K562 (cell line): ENCODE measurements at regions not wholly inside any gene's neighbourhood (a gene's known extent, or its start where the extent isn't known, plus 50 kb on each side); places are given as distances from the start of the nearest gene placed in this dataset.

Source experiments
- ATAC-seq: fragments of 200-7000 bp; cut with Tn5 transposase; 3 replicates; pipeline ENCODE4 v1.9.1; 2020; ENCODE audit warnings: moderate library complexity
- BruUV-seq: library from RNA; stranded (reverse); fragments of 400-500 nt; replicated peaks from 2 replicates; lab custom pipeline; 2021; lab: Mats Ljungman, UMichigan
- CTCF ChIA-PET: fragments of 300-600 bp; formaldehyde crosslinking; extraction: SDS; loops from one replicate; lab custom pipeline; 2021; ENCODE audit warnings: low intra/inter-chr PET ratio; lab: Yijun Ruan, JAX
- POLR2A ChIA-PET: fragments of 300-600, 350-650 bp; sonication (Branson Sonifier 250); formaldehyde crosslinking; extraction: SDS; loops from one replicate; lab custom pipeline; 2021; ENCODE audit warnings: antibody characterized with exemption, inconsistent platforms; lab: Yijun Ruan, JAX
- DNase-seq, 4 experiments: peaks; one replicate each; pipeline versions ENCODE4 v3.0.0 to v3.0.0-alpha.2; 2011 to 2018; ENCODE audit warnings: low spot score in 3 of 4, mixed read lengths in 3 of 4; ENCODE audit errors: extremely low read depth in 1 of 4
- FAIRE-seq: peaks from 2 replicates; lab custom pipeline; 2011; peaks lifted over from hg19 to GRCh38; lab: Jason Lieb, UNC
- H2AFZ ChIP-seq: 2 replicates; pipeline ENCODE4 v1.6.0; 2011; ENCODE audit warnings: low read depth, low read length, control low read depth, inconsistent platforms
- H3K27ac ChIP-seq: fragments of 200-600 bp; 3 replicates; pipeline ENCODE4 v1.8.0; 2011; ENCODE audit warnings: low read depth, mild to moderate bottlenecking, control low read depth, inconsistent platforms, low read length, moderate library complexity, mixed read lengths; ENCODE audit errors: extremely low read depth
- H3K27me3 ChIP-seq, 2 experiments: fragments of 300-600 bp in 1 of 2; 2 replicates in 1 of 2; 3 replicates in 1 of 2; pipeline versions ENCODE4 v1.6.0 to v1.8.0; 2011; ENCODE audit warnings: inconsistent platforms in 2 of 2, low read length in 2 of 2, mild to moderate bottlenecking in 1 of 2, mixed read lengths in 1 of 2, moderate library complexity in 1 of 2; ENCODE audit not compliant: control insufficient read depth in 2 of 2, insufficient read depth in 2 of 2
- H3K36me3 ChIP-seq: fragments of 300-600 bp; 3 replicates; pipeline ENCODE4 v1.8.0; 2011; ENCODE audit warnings: mild to moderate bottlenecking, low read length, inconsistent platforms; ENCODE audit not compliant: control insufficient read depth, insufficient read depth
- H3K4me1 ChIP-seq, 2 experiments: fragments of 200-600 bp in 1 of 2; replicated peaks in 1 of 2; 2 replicates in 1 of 2; 3 replicates in 1 of 2; pipeline versions ENCODE4 v1.5.1 to v1.8.0; 2011; ENCODE audit warnings: inconsistent platforms in 2 of 2, low read length in 2 of 2, mild to moderate bottlenecking in 1 of 2, mixed read lengths in 1 of 2, moderate library complexity in 1 of 2; ENCODE audit not compliant: control insufficient read depth in 2 of 2, insufficient read depth in 2 of 2
- H3K4me2 ChIP-seq: 2 replicates; pipeline ENCODE4 v1.6.1; 2011; ENCODE audit warnings: low read length, control low read depth, inconsistent platforms, mixed read lengths; ENCODE audit not compliant: insufficient read depth
- H3K4me3 ChIP-seq: fragments of 200-600 bp; sonication (generic), shearing (Covaris generic); 2 replicates; pipeline ENCODE4 v1.5.1; 2016; ENCODE audit warnings: control low read depth, inconsistent platforms
- H3K79me2 ChIP-seq: fragments of 200-600 bp; 3 replicates; pipeline ENCODE4 v1.8.0; 2011; ENCODE audit warnings: low read length, inconsistent platforms; ENCODE audit not compliant: control insufficient read depth, insufficient read depth
- H3K9ac ChIP-seq, 2 experiments: 2 replicates each; pipeline versions ENCODE4 v1.6.0 to v1.6.1; 2011; ENCODE audit warnings: low read depth in 2 of 2, low read length in 2 of 2, control low read depth in 1 of 2, inconsistent platforms in 1 of 2, mild to moderate bottlenecking in 1 of 2, mixed read lengths in 1 of 2; ENCODE audit not compliant: insufficient read depth in 1 of 2
- H3K9me1 ChIP-seq: one replicate; pipeline ENCODE4 v1.6.0; 2011; ENCODE audit warnings: inconsistent platforms, mild to moderate bottlenecking, low read length, moderate library complexity; ENCODE audit not compliant: control insufficient read depth, insufficient read depth
- H3K9me3 ChIP-seq: replicated peaks from 2 replicates; pipeline ENCODE4 v1.5.1; 2011; ENCODE audit warnings: low read depth, low read length, inconsistent platforms; ENCODE audit not compliant: control insufficient read depth, insufficient read depth
- H4K20me1 ChIP-seq: replicated peaks from 2 replicates; pipeline ENCODE4 v1.6.1; 2011; ENCODE audit warnings: low read length, inconsistent platforms, mixed read lengths; ENCODE audit not compliant: control insufficient read depth, insufficient read depth
- ADNP ChIP-seq: fragments of 200-800 bp; sonication (Bioruptor generic); IDR thresholded peaks from 2 replicates; pipeline ENCODE4 v1.6.1; 2016; ENCODE audit warnings: missing genetic modification characterization, missing compliant biosample characterization
- CREB3L1 ChIP-seq: fragments of 450-650 bp; IDR thresholded peaks from 2 replicates; pipeline ENCODE4 v1.6.1; 2014; ENCODE audit warnings: low read depth, mild to moderate bottlenecking, moderate library complexity, borderline replicate concordance
- FOXK2 ChIP-seq, 2 experiments: fragments of 450-650 bp; IDR thresholded peaks in 1 of 2; conservative IDR thresholded peaks in 1 of 2; 2 replicates each; pipeline ENCODE4 v1.6.1; 2016; ENCODE audit warnings: low read depth in 2 of 2, mild to moderate bottlenecking in 1 of 2
- HMGXB4 ChIP-seq: sonication (generic); formaldehyde crosslinking; IDR thresholded peaks from 2 replicates; pipeline ENCODE4 v1.8.1; 2023; ENCODE audit warnings: mild to moderate bottlenecking, missing genetic modification reagents
- SMARCA5 ChIP-seq: fragments of 450-650 bp; IDR thresholded peaks from 2 replicates; pipeline ENCODE4 v1.6.1; 2016
- SNIP1 ChIP-seq: fragments of 450-650 bp; IDR thresholded peaks from 2 replicates; pipeline ENCODE4 v1.7.1; 2017; ENCODE audit warnings: low read depth, mild to moderate bottlenecking
- TCF7L2 ChIP-seq: fragments of 150-350 bp; IDR thresholded peaks from 2 replicates; pipeline ENCODE4 v1.6.1; 2016; ENCODE audit warnings: low read depth, mild to moderate bottlenecking, low read length, moderate library complexity
- ZBTB17 ChIP-seq: fragments of 450-650 bp; formaldehyde crosslinking; IDR thresholded peaks from 2 replicates; pipeline ENCODE4 v1.4.0; 2020; ENCODE audit warnings: mild to moderate bottlenecking
- ZNF263 ChIP-seq: sonication (generic); formaldehyde crosslinking; IDR thresholded peaks from 2 replicates; pipeline ENCODE4 v1.8.0; 2022; ENCODE audit warnings: mild to moderate bottlenecking, missing genetic modification reagents, borderline replicate concordance
- ZNF589 ChIP-seq: fragments of 200-800 bp; sonication (Bioruptor generic); IDR thresholded peaks from 2 replicates; pipeline ENCODE4 v1.6.1; 2016; ENCODE audit warnings: low read depth, missing genetic modification characterization, missing compliant biosample characterization
- ZNF76 ChIP-seq: fragments of 250-450 bp; sonication (Bioruptor Pico); IDR thresholded peaks from 2 replicates; pipeline ENCODE4 v1.4.0; 2020; ENCODE audit warnings: mild to moderate bottlenecking, moderate library complexity, borderline replicate concordance
- ZNF778 ChIP-seq: fragments of 450-650 bp; formaldehyde crosslinking; IDR thresholded peaks from 2 replicates; pipeline ENCODE4 v1.4.0; 2020; ENCODE audit warnings: mild to moderate bottlenecking, moderate library complexity
- WGBS: fragments of 100-300 bp; shearing (Covaris generic); methylation state at CpG from one replicate; pipeline ENCODE4 v1.1.6; 2016; ENCODE audit warnings: low coverage, mixed read lengths; ENCODE audit not compliant: insufficient coverage; ENCODE audit errors: missing lambda C conversion rate; 5-methylcytosine and 5-hydroxymethylcytosine counted together
- in situ Hi-C: fragments of 300-500 bp; cut with MboI; formaldehyde crosslinking; loops from 4 replicates; pipeline ENCODE4 v1.15.0; 2018; ENCODE audit warnings: inconsistent platforms, mixed read lengths
- intact Hi-C: fragments of 100-400 bp; cut with micrococcal nuclease; formaldehyde crosslinking; loops from 2 replicates; pipeline ENCODE4 v1.14.2; 2022
- TF ChIP-seq, protein P1 (sequence below), 3 experiments: IDR thresholded peaks in 2 of 3; conservative IDR thresholded peaks in 1 of 3; 2 replicates each; pipeline ENCODE4 v1.5.1; 2011 to 2012; ENCODE audit warnings: low read length in 3 of 3, mild to moderate bottlenecking in 3 of 3, control low read depth in 2 of 3, improper control_type of control experiment in 1 of 3, inconsistent platforms in 1 of 3, low read depth in 1 of 3, mixed read lengths in 1 of 3, moderate library complexity in 1 of 3; ENCODE audit not compliant: insufficient read depth in 2 of 3
- TF ChIP-seq, protein P2 (sequence below): fragments of 450-650 bp; formaldehyde crosslinking; IDR thresholded peaks from 2 replicates; pipeline ENCODE4 v1.4.0; 2020; ENCODE audit warnings: mild to moderate bottlenecking, moderate library complexity

DNA sequence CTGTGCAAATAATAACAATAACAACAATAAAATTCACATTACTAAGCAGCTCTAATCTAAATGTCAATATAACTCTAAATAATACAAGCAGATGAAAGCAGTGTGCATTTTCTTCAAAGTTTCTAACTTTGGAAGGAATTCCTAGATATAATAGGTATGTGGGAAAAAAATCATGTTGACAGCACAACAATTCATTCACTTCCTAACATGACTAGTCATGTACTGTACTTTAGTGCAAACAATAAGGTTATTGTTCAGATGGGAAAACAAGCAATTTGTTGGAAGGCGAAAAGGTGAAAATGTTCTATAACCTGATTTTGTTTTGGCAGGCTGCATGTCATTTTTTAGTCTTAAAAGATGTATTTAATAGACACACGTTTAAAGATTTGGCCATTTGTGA is 484.3 kb upstream of the JAG1 start:
- no peaks in the 10 kb centered on the region for H3K27me3 ChIP-seq
- no peak for FAIRE-seq
- no peak overlapping the region for H3K4me2 ChIP-seq
- no peak overlapping the region for H3K9ac ChIP-seq
- 0% methylated on average over 2 of the region's 2 CpGs for WGBS
- ChIA-PET POLR2A (no interaction called here), CTCF (no interaction called here)
- H3K79me2 ChIP-seq: no peaks in the 10 kb centered on the region
- H3K9me3 ChIP-seq: no peaks in the 10 kb centered on the region
- no peaks in the 10 kb centered on the region for H3K9me1 ChIP-seq
- H3K27ac ChIP-seq: no peak overlapping the region
- no peak overlapping the region for H2AFZ ChIP-seq
- no peak for DNase-seq
- intact Hi-C loops (no loop called here), in situ Hi-C loops (no loop called here)
- no peaks in the 10 kb centered on the region for H4K20me1 ChIP-seq
- no peaks in the 10 kb centered on the region for H3K4me1 ChIP-seq
- BruUV-seq: no TSS peak
- no peak for ATAC-seq
- no peaks in the 10 kb centered on the region for H3K36me3 ChIP-seq
- H3K4me3 ChIP-seq: no peak overlapping the region
- TF ChIP-seq CREB3L1 (no peak), SNIP1 (no peak), ZBTB17 (CRISPR knock-in tag) (no peak), TCF7L2 (no peak), ZNF263 (no peak), ZNF76 (no peak), HMGXB4 (CRISPR knock-in tag) (no peak), SMARCA5 (no peak), ADNP (tag) (no peak), FOXK2 (conservative IDR thresholded peaks at IDR 0.05 in 1 of 2, IDR thresholded peaks at IDR 0.05 in 1 of 2; ENCODE audit: low read depth in 2 of 2) (no peak), ZNF778 (CRISPR knock-in tag) (no peak), ZNF589 (CRISPR knock-in tag) (no peak)
- TF ChIP-seq, protein P1, sequence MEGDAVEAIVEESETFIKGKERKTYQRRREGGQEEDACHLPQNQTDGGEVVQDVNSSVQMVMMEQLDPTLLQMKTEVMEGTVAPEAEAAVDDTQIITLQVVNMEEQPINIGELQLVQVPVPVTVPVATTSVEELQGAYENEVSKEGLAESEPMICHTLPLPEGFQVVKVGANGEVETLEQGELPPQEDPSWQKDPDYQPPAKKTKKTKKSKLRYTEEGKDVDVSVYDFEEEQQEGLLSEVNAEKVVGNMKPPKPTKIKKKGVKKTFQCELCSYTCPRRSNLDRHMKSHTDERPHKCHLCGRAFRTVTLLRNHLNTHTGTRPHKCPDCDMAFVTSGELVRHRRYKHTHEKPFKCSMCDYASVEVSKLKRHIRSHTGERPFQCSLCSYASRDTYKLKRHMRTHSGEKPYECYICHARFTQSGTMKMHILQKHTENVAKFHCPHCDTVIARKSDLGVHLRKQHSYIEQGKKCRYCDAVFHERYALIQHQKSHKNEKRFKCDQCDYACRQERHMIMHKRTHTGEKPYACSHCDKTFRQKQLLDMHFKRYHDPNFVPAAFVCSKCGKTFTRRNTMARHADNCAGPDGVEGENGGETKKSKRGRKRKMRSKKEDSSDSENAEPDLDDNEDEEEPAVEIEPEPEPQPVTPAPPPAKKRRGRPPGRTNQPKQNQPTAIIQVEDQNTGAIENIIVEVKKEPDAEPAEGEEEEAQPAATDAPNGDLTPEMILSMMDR (IDR thresholded peaks at IDR 0.05 in 2 of 3, conservative IDR thresholded peaks at IDR 0.05 in 1 of 3; ENCODE audit: insufficient read depth in 2 of 3, low read depth in 1 of 3, low read length in 3 of 3): no peak
- TF ChIP-seq, protein P2, sequence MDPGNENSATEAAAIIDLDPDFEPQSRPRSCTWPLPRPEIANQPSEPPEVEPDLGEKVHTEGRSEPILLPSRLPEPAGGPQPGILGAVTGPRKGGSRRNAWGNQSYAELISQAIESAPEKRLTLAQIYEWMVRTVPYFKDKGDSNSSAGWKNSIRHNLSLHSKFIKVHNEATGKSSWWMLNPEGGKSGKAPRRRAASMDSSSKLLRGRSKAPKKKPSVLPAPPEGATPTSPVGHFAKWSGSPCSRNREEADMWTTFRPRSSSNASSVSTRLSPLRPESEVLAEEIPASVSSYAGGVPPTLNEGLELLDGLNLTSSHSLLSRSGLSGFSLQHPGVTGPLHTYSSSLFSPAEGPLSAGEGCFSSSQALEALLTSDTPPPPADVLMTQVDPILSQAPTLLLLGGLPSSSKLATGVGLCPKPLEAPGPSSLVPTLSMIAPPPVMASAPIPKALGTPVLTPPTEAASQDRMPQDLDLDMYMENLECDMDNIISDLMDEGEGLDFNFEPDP (CRISPR knock-in tag): no peak
